HepG2 (cell line): ENCODE measurements at regions not wholly inside any gene's neighbourhood (a gene's known extent, or its start where the extent isn't known, plus 50 kb on each side); places are given as distances from the start of the nearest gene placed in this dataset.

Experiments used
- CHD2 ChIP-seq: IDR thresholded peaks from 2 replicates; pipeline ENCODE4 v1.6.1; 2011; ENCODE audit warnings: low read depth, low read length, improper control_type of control experiment
- JUNB ChIP-seq: sonication (generic); formaldehyde crosslinking; IDR thresholded peaks from 2 replicates; pipeline ENCODE4 v1.8.0; 2022; ENCODE audit warnings: missing genetic modification reagents, mild to moderate bottlenecking, borderline replicate concordance
- NFE2L1 ChIP-seq: sonication (generic); formaldehyde crosslinking; IDR thresholded peaks from 2 replicates; pipeline ENCODE4 v1.4.0; 2020; ENCODE audit warnings: missing genetic modification reagents, mild to moderate bottlenecking, borderline replicate concordance
- SIN3A ChIP-seq: IDR thresholded peaks from 2 replicates; pipeline ENCODE4 v1.6.1; 2011; ENCODE audit warnings: low read depth, mild to moderate bottlenecking, control low read depth, low read length, borderline replicate concordance
- SMAD3 ChIP-seq: sonication (generic); formaldehyde crosslinking; IDR thresholded peaks from 2 replicates; pipeline ENCODE4 v1.4.0; 2020; ENCODE audit warnings: missing genetic modification reagents
- TOE1 ChIP-seq: sonication (generic); formaldehyde crosslinking; IDR thresholded peaks from 2 replicates; pipeline ENCODE4 v1.4.0; 2020; ENCODE audit warnings: mild to moderate bottlenecking, missing genetic modification reagents
- ZNF678 ChIP-seq: sonication (generic); formaldehyde crosslinking; IDR thresholded peaks from 2 replicates; pipeline ENCODE4 v1.4.0; 2020; ENCODE audit warnings: mild to moderate bottlenecking, missing genetic modification reagents
- ZSCAN9 ChIP-seq: IDR thresholded peaks from 2 replicates; pipeline ENCODE4 v1.6.1; 2016; ENCODE audit warnings: borderline replicate concordance
- TF ChIP-seq, protein P1 (sequence below), 2 experiments: IDR thresholded peaks; 2 replicates each; pipeline ENCODE4 v1.6.1; 2011 to 2012; ENCODE audit warnings: low read length in 2 of 2, borderline replicate concordance in 1 of 2, low read depth in 1 of 2, mild to moderate bottlenecking in 1 of 2, moderate library complexity in 1 of 2
- TF ChIP-seq, protein P2 (sequence below): sonication (generic); formaldehyde crosslinking; IDR thresholded peaks from 2 replicates; pipeline ENCODE4 v1.4.0; 2020; ENCODE audit warnings: mild to moderate bottlenecking, missing genetic modification reagents
- TF ChIP-seq, protein P3 (sequence below): sonication (generic); formaldehyde crosslinking; IDR thresholded peaks from 2 replicates; pipeline ENCODE4 v1.4.0; 2020; ENCODE audit warnings: missing genetic modification reagents, mild to moderate bottlenecking, borderline replicate concordance
- TF ChIP-seq, protein P4 (sequence below): sonication (generic); formaldehyde crosslinking; IDR thresholded peaks from 2 replicates; pipeline ENCODE4 v1.5.0; 2020; ENCODE audit warnings: mild to moderate bottlenecking, missing genetic modification reagents, moderate library complexity
- TF ChIP-seq, protein P5 (sequence below): sonication (generic); formaldehyde crosslinking; IDR thresholded peaks from 2 replicates; pipeline ENCODE4 v1.5.1; 2020; ENCODE audit warnings: missing genetic modification reagents, mild to moderate bottlenecking, borderline replicate concordance

DNA sequence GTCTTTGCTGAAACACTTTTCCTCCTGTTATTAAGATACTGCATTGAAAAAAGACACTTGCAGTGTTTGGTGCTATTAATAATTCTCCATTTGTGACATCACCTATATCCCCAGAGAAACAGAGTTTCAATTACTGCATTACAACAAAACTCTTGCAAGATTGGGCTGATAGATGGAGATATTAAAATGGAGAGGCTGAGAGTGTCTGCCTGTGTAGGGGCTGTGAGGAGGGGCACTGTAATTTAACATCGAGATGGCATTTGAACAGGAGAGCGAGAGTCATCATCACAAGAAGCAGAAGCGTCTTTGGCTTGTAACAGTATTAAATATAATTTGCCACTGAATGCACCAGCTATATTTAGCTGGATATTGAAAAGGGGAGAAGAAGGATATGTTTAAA lies 316.5 kb downstream of the CDH26 start:
- no peak for TF ChIP-seq TOE1 (CRISPR knock-in tag)
- no peak for TF ChIP-seq JUNB
- TF ChIP-seq, protein P1, sequence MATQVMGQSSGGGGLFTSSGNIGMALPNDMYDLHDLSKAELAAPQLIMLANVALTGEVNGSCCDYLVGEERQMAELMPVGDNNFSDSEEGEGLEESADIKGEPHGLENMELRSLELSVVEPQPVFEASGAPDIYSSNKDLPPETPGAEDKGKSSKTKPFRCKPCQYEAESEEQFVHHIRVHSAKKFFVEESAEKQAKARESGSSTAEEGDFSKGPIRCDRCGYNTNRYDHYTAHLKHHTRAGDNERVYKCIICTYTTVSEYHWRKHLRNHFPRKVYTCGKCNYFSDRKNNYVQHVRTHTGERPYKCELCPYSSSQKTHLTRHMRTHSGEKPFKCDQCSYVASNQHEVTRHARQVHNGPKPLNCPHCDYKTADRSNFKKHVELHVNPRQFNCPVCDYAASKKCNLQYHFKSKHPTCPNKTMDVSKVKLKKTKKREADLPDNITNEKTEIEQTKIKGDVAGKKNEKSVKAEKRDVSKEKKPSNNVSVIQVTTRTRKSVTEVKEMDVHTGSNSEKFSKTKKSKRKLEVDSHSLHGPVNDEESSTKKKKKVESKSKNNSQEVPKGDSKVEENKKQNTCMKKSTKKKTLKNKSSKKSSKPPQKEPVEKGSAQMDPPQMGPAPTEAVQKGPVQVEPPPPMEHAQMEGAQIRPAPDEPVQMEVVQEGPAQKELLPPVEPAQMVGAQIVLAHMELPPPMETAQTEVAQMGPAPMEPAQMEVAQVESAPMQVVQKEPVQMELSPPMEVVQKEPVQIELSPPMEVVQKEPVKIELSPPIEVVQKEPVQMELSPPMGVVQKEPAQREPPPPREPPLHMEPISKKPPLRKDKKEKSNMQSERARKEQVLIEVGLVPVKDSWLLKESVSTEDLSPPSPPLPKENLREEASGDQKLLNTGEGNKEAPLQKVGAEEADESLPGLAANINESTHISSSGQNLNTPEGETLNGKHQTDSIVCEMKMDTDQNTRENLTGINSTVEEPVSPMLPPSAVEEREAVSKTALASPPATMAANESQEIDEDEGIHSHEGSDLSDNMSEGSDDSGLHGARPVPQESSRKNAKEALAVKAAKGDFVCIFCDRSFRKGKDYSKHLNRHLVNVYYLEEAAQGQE (IDR thresholded peaks at IDR 0.05; ENCODE audit: borderline replicate concordance in 1 of 2, low read depth in 1 of 2, low read length in 2 of 2), result no peak
- TF ChIP-seq NFE2L1, result no peak
- TF ChIP-seq, protein P2, sequence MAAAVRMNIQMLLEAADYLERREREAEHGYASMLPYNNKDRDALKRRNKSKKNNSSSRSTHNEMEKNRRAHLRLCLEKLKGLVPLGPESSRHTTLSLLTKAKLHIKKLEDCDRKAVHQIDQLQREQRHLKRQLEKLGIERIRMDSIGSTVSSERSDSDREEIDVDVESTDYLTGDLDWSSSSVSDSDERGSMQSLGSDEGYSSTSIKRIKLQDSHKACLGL (CRISPR knock-in tag), result no peak
- TF ChIP-seq SIN3A, result no peak
- TF ChIP-seq CHD2, result no peak
- no peak for TF ChIP-seq SMAD3
- TF ChIP-seq, protein P3, sequence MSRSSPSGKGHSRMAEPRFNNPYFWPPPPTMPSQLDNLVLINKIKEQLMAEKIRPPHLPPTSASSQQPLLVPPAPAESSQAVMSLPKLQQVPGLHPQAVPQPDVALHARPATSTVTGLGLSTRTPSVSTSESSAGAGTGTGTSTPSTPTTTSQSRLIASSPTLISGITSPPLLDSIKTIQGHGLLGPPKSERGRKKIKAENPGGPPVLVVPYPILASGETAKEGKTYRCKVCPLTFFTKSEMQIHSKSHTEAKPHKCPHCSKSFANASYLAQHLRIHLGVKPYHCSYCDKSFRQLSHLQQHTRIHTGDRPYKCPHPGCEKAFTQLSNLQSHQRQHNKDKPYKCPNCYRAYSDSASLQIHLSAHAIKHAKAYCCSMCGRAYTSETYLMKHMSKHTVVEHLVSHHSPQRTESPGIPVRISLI (CRISPR knock-in tag), result no peak
- TF ChIP-seq, protein P4, sequence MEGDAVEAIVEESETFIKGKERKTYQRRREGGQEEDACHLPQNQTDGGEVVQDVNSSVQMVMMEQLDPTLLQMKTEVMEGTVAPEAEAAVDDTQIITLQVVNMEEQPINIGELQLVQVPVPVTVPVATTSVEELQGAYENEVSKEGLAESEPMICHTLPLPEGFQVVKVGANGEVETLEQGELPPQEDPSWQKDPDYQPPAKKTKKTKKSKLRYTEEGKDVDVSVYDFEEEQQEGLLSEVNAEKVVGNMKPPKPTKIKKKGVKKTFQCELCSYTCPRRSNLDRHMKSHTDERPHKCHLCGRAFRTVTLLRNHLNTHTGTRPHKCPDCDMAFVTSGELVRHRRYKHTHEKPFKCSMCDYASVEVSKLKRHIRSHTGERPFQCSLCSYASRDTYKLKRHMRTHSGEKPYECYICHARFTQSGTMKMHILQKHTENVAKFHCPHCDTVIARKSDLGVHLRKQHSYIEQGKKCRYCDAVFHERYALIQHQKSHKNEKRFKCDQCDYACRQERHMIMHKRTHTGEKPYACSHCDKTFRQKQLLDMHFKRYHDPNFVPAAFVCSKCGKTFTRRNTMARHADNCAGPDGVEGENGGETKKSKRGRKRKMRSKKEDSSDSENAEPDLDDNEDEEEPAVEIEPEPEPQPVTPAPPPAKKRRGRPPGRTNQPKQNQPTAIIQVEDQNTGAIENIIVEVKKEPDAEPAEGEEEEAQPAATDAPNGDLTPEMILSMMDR (CRISPR knock-in tag), result no peak
- TF ChIP-seq ZNF678, result no peak
- TF ChIP-seq ZSCAN9 (CRISPR knock-in tag), result no peak
- TF ChIP-seq, protein P5, sequence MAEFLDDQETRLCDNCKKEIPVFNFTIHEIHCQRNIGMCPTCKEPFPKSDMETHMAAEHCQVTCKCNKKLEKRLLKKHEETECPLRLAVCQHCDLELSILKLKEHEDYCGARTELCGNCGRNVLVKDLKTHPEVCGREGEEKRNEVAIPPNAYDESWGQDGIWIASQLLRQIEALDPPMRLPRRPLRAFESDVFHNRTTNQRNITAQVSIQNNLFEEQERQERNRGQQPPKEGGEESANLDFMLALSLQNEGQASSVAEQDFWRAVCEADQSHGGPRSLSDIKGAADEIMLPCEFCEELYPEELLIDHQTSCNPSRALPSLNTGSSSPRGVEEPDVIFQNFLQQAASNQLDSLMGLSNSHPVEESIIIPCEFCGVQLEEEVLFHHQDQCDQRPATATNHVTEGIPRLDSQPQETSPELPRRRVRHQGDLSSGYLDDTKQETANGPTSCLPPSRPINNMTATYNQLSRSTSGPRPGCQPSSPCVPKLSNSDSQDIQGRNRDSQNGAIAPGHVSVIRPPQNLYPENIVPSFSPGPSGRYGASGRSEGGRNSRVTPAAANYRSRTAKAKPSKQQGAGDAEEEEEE (CRISPR knock-in tag), result no peak
